ENCODE measurements at regions not wholly inside any gene's neighbourhood (a gene's known extent, or its start where the extent isn't known, plus 50 kb on each side); places are given as distances from the start of the nearest gene placed in this dataset.
"Not testable (repeated sequence)": the region's sequence is repeated elsewhere in the genome, so short reads cannot be mapped to it uniquely, and the experiment has no call there.

DNA sequence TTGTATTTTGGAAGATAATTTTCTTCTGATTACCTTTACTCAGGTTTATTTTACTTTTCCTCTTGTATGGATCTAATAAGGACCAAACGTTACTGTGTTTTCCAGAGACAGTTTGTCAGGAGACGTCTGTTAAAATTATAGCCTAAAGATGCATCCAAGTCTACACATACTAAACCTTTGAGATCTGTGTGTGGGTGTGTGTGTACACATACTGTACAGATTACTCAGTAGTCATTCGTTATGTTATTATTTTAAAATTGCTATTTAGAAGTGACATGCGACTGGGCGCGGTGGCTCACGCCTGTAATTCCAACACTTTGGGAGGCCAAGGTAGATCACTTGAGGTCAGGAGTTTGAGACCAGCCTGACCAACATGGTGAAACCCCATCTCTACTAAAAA, 51.6 kb upstream of the CNTLN start:
- DNase-seq (ENCODE audit: low read depth) = no peak

DNA sequence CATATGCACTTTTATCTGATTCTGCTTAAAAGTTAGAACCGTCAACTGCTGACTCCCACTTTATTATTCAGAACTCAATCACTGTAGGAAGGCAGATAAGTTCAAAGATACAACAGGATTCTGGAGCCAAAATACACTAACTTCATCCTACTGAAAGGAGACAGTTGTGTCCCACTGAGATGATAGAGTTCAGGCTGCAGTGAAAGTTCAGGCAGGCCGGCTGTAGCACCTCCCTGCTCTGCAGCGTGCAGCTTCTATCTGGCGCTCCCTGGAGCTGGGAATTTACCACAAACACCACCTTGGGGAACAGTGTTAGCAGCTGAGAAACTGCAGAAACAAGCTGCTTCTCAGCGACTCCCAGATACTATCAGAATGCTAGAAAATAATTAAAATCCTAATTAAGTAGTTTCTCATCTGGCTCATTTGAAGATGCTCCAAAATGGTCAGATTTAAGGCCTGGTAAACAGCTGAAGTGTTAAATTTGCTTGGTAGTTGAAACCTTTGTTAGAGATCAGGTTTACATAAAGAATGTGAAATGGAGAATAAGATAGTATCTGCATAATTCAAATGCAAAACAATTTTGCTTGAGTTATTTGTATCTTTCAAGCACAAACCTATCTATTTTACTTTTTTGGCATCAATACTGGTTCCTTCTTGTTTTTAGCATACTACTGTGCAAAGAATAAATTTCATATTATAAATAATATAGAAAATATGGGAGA, 52.3 kb upstream of the CNTLN start:
- DNase-seq (ENCODE audit: low read depth) = peak; percentile 2

DNA sequence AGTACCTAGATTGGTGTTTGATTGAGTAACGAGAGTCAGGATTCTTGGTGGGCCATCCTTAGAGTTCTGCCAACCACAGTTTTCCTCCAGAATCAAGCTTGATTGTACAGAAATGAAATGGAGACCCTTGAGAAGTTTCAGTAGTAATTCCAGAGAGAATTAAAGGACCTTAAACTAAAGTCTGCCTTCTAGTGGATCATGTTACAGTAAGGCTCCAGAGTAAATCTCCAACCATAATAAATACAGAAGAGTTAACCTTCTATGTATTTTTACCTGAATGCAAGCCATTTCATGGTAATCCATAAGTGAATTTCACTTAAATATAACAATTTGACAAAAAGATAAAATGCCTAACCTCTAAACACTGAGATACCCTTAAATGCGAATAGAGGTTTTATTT, 53.0 kb upstream of the CNTLN start:
- DNase-seq (ENCODE audit: low read depth) = no peak

DNA sequence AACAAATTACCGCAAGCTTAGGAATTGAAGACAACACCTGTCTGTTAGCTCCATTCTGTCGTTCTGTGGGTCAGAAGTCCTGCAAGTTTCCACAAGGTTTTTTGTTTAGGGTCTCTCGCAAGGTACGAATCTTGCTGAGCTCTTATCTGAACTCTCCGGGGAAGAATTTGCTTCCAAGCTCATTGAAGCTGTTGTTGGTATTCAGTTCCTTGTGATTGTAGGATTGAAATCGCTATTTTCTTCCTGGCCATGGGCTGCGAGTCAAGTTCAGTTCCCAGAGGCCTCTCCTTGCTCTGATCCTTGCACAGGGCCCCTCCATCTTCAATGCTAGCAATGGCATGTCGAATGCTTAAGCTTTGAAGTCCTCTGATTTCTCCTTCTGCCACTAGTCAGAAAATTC, 53.5 kb upstream of the CNTLN start:
- DNase-seq (ENCODE audit: low read depth) = no peak

DNA sequence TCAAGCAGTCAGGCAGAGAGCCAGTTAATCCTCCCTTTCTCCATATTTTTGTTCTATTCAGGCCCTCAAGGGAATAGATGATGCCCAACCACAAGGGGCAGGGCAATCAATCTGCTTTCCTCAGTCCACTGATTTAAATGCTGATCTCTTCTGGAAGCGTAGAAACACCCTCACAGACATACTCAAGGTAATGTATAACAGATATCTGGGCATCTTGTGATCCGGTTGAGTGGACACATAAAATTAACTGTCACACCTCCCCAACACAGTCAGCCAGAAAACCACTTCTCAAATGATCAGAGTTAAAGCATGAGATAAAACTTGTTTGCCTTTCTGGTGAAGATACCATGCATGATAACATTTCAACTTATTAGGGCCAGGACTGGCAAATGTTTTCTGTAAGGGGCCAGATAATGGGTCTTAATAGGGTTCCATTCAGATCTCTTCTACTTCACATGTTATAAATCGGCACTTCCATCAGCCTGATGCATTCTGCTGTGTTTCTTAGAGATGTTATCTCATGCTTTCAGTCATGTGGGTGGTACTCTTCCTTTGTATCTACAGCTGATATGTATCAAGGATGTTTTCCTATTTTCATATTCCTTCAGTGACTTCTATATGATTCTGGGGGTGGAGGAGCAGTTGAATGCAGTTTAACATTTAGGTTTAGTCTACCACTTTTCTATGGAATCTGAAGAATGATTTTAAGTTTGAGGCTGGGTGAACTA, 58.9 kb upstream of the CNTLN start:
- DNase-seq (ENCODE audit: low read depth) = peak; percentile 6

DNA sequence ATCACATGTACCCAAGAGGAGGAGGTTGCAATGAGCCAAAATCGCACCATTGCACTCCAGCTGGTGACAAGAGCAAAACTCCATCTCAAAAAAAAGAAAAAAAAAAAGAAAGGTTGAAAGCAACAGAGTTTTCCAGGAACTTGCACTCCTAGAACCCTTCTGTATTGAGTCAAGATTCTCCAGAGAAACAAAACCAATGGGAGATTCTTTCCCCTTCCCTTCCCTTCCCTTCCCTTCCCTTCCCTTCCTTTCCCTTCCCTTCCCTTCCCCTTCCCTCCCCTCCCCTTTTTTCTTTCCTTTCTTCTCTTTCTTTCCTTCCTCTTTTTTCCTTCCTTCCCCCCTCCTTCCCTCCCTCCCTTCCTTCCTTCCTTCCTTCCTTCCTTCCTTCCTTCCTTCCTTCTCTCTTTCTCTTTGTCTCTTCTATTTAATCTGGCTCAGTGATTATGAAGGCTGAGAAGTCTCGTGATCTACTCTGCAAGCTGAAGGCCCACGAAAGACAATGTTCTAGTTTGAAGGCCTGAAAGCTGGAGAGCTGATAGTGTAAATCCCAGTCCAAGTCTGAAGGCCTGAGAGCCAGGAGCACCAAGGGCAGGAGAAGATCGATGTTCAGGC, 59.6 kb upstream of the CNTLN start:
- DNase-seq (ENCODE audit: low read depth) = no peak

DNA sequence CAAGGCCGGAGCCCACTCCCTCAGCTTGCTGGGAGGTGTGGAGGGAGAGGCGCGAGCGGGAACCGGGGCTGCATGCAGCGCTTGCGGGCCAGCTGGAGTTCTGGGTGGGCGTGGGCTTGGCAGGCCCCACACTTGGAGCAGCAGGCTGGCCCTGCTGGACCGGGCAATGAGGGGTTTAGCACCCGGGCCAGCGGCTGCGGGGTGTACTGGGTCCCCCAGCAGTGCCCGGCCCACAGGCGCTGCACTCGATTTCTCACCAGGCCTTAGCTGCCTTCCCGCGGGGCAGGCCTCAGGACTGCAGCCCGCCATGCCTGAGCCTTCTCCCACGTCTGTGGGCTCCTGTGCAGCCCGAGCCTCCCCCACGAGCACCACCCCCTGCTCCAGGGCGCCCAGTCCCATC, 62.3 kb upstream of the CNTLN start:
- DNase-seq (ENCODE audit: low read depth) = not testable (repeated sequence)

DNA sequence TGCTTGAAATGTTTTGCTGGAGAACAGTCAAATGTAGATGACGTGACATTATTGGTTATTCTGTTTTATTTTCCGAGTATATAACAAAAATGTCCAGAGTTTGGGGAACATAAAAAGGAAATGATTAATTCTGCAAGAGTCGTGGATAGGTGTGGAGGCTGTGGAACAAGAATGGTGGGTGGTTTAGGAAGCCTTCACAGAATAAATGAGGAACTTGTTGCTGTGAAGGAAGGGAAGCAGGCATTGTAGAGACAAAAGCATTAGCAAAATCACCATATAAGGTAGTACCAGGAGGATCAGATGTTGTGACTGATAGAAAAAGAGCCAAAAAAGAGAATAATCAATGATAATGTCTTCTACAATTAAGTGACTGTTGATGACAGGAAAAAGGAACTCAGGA, 66.2 kb upstream of the CNTLN start:
- DNase-seq (ENCODE audit: low read depth) = no peak

DNA sequence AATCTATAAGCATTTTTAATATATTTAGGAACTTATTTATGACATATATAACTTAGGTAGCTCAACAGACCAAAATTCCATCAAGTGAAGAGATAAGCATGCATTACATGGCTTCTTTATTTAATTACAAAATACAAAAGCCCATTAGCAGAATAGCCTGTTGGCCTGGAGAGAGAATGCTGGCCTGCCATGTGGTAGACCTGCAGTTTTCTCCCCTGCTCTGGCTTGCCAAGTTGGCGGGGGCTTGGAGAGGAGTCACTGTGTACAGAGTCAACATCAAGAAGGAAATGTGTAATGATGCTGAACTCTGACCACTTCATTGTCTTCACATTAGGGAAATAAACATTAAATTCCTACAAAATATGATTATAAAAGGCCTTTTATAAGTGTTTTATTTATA, 69.8 kb upstream of the CNTLN start:
- DNase-seq (ENCODE audit: low read depth) = no peak

DNA sequence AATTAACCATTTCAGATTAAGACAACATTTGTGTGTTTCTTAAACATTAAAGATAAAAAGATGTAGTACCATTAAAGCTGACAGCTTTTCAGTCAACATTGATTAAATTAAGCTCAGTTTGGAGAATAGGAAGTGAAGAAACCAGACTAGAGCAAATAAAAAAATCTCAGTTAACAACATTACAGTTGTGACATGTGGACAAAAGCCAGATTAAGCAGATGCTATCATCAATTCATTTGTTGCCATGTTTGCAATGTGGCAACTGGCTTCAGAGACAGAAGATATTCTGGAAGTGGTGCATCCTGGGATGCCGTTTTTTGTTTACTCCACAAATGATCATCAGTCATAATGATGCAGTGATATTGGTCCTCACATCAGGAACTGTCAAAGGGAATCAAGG, 70.3 kb upstream of the CNTLN start:
- DNase-seq (ENCODE audit: low read depth) = peak; percentile 6

DNA sequence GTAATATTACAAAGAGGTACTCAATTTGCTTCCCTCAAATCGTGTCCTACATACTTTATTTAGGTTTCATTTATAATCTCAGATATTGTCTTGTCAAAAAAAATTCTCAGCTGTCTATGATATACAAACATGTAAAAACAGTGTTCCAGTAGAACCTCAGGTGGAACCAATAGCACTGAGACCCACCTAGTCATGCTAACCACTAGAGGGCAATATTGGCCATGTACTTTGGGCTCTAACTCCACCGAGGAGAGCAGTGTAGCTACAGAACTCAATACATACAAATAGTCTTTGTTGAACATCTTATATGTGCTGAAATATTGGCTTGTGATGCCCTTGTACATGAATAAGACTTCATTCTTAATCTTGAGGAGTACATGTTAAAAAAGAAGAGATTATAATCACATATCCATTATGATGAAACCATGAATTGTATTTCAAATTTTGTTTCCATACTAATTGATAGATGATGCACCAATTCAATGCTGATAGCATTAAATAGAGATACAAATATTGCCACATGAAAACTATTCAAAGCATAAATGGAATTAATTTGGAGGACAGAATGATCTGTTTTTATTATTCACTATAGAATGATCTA, 71.2 kb upstream of the CNTLN start:
- DNase-seq (ENCODE audit: low read depth) = peak; percentile 45

DNA sequence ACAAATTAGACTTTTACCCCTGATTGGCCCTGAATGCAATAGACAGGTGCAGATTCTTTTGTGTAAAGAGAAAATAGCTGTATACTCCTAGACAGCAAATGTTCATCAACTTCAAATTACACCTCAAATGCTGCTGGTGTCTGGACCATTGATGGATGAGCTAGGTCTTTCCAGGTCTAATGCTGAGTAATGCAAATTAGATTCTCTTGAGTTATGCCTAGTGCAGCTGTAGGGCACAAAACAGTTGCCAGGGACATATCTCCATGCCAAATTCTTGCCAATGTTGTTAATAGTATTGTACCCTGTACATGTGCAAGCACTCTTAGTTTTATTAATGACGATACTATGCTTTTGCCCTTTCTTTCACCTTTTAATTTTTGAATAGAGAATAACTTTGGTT, 72.3 kb upstream of the CNTLN start:
- DNase-seq (ENCODE audit: low read depth) = no peak

DNA sequence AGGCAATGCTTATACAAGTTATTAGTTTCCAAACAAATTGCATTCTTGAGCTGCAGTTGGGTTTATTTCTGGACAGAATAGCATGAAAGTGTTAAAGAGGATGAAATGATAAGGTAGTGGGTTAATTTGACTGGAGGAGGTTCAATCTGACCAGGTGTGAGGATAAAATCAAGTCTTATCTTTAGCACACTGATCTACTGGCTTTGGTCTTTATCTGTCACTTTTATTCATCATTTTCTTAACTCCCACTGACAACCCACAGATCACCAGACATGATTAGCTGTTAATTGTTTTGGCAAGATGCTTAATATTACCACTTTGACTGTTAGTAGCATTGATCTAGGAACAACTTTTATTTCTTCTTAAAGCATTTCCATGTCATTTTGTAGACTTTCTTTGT, 74.4 kb upstream of the CNTLN start:
- DNase-seq (ENCODE audit: low read depth) = no peak

DNA sequence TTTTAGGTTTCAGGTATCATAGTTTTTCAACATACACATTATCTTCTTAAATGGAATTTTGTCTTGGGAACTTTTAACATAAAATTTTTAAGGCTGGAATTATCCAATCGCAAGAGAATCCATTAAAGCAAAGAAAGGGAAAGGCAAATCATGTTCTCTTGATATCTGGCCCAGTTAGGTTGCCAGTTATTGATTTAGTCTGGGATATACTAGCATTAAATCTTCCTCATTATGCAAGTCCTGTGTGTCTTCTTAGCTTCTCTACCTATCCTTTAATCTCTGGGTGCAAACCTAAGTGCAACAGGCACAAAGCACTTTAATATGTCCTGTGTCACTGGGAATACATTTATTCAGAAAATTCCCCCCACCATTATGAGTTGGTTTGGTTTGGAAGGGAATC, 75.4 kb upstream of the CNTLN start:
- no peak for DNase-seq (ENCODE audit: low read depth)

DNA sequence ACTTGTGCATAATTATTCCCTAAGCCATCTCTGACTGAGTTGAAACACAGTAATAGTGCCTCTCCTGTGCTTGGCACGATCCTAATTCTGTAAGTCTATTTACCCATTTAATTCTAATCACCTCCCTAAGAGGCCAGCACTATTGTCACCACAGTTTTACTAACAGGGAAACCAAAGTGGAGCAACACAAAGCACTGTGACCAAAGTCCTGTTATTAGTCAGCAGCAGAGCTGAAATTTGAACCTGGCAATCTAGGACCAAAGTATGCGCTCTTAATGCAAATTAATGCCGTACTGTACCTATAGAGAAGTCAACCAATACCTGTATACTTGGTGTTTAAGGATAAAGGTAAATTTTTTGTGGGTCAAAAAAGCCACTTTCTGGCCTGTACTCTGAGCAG, 77.1 kb upstream of the CNTLN start:
- no peak for DNase-seq (ENCODE audit: low read depth)

DNA sequence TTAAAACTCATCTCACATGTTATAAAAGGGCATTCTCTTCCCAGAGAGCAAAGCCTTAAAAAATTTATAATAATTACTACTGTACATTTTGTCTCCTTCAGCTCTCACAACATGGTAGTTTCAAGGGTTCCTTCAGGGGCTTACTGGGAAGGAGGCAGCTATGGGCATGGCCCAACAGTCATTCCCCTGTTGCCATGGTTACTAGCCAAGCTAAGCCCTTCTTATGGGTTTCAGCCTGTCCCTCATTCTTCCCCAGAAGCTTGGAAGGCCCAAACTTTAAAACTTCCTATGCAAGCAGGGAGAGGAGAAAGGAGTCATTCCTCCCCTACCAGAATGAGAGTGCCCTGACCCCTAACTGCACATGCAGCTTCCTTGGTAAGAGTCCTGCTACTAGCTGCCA, 82.2 kb upstream of the CNTLN start:
- DNase-seq (ENCODE audit: low read depth) = no peak

DNA sequence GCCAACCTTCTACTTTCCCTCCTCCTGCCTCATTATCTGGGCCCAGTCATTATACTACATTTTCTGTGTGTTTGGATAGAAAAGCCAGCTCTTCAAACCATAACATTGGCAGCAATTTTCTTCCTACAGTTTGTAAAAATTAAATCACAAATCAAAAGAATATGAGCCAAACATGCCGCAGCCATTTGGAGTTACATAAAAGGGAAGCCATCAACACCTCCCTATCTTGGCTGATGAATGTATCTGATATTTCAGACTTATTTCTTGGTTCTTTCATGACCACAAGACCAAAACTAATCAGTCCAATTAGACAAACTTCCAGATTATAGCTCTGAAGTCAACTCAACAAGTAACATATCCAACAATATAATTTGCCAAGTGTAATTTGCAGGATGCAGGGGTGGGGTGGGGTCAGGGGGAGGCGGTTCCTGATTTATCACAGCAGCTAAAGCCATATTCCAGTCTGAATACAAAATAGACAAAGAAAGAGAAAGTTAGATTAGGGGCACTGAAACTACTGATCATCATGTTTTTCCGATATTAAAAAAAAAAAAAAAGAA, 89.4 kb upstream of the CNTLN start:
- DNase-seq (ENCODE audit: low read depth) = no peak

DNA sequence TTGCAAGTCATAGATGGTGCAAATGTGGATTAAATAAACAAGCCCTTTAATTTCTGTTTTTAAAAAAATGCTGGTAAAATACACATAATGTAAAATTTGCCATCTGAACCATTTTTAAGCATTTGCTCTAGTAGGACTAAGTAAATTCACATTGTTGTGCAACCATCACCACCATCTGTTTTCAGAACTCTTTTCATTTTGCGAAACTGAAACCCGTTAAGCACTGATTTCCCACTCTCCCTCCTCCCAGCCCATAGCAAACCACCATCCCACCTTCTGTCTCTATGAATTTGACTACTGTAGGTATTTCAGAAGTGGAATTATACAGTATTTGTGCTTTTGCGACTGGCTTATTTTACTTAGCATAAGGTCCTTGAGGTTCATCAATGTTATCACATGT, 103.3 kb upstream of the CNTLN start:
- peak; percentile 46 for DNase-seq (ENCODE audit: low read depth)

DNA sequence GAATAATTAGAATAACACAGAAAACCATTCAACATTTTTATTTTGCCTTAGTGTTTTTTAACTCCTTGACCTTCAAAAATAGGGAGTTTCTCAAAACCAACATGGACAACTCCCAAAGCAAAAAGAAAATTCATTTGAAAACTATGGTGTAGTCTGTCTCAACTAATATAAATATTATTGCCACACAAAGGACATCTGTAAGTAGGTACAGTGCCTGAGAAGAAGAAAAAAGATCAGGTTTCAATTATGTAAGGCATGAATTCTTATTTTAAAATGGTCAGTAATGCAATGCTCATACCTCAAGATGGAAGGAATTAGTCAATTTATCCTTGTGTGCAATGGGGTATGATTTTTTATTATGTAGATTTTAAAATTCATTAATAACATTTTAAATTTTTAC, 109.6 kb upstream of the CNTLN start:
- DNase-seq (ENCODE audit: low read depth) = peak; percentile 65

DNA sequence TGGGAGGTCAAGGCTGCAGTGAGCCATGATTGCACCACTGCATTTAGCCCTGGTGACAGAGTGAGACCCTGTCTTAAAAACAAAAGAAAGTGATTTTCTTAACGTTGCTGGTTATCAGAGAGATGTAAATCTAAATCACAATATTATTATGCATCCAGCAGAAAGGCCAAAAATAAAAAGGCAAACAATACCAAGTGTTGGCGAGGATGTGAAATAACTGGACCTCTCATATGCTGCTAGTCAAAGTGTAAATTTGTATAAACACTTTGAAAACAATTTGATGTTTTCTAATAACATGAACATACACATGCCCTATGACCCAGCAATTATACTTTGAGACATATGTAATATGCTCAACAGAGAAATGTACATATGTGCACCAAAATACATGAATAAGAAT, 110.7 kb upstream of the CNTLN start:
- DNase-seq (ENCODE audit: low read depth) = no peak

DNA sequence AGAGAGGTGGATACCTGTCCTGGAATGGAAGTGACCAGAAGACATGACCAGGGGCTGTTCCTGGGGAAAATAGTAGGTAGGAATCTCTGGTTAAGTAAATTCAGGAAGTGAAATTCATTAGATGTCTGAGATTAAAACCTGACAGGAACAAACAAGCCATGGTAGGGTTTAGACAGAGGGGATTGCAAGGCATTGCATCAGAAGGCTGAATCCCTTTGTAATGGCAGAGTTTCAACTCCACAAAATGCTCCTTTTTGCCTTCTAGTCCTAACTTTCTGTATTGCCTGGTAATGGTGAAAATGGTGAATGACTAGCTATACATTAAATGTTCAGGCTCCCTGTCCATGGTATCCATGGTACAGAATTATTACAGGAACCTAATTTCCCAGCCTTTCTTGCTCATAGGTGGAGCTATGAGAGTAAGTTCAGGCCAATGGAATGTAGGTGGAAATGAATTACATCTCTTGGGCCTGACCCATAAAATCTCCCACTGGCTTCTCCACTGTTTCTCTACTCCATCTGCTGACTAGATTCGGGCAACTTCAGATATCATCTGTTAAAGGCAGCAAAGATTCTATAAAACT, 113.4 kb upstream of the CNTLN start:
- no peak for DNase-seq (ENCODE audit: low read depth)

DNA sequence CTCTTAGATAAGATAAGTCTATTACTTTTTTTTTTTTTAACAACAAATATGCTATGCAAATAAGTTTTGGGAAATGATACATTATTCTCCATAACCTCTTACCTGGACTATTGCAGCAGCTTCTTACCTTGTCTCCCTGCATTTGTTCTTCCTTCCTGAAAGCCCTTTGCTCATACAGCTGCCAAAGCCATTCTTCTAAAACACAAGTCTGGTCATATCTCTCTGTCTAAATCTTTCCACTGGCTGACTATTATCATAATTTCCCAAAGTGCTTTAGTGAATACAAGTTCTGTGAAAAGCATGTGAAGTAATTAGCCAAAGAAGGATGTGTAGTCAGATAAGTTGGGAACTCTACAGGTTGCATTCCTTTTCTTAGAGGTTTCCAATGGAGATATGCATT, 115.4 kb upstream of the CNTLN start:
- DNase-seq (ENCODE audit: low read depth) = no peak

Data from fibroblast of gingiva (primary cell).